Nephron (organoid): ENCODE measurements at regions not wholly inside any gene's neighbourhood (a gene's known extent, or its start where the extent isn't known, plus 50 kb on each side); places are given as distances from the start of the nearest gene placed in this dataset.
A peak's percentile ranks its signal among the peaks of the same experiment; 100 is the strongest.

Experiments used
- H3K27ac Mint-ChIP-seq, 3 experiments: 2 replicates each; pipeline ENCODE4 v1.8.0; 2020; ENCODE audit warnings: mixed read lengths in 3 of 3, mild to moderate bottlenecking in 2 of 3, moderate library complexity in 1 of 3
- H3K27me3 Mint-ChIP-seq: 2 replicates; pipeline ENCODE4 v1.8.0; 2021; ENCODE audit warnings: low read depth, mild to moderate bottlenecking, moderate library complexity, mixed read lengths
- H3K36me3 Mint-ChIP-seq: 2 replicates; pipeline ENCODE4 v1.8.0; 2020; ENCODE audit warnings: low read depth, mixed read lengths
- H3K4me1 Mint-ChIP-seq: 2 replicates; pipeline ENCODE4 v1.8.0; 2020; ENCODE audit warnings: mixed read lengths
- H3K4me3 Mint-ChIP-seq, 3 experiments: 2 replicates each; pipeline ENCODE4 v1.8.0; 2020; ENCODE audit warnings: mild to moderate bottlenecking in 3 of 3, mixed read lengths in 3 of 3, moderate library complexity in 2 of 3
- H3K9me3 Mint-ChIP-seq: 2 replicates; pipeline ENCODE4 v1.8.0; 2020; ENCODE audit warnings: mixed read lengths
- CTCF ChIP-seq, 3 experiments: fragments of 200-600 bp; sonication (generic); IDR thresholded peaks; one replicate each; pipeline ENCODE4 v1.5.0; 2021; ENCODE audit warnings: antibody characterized with exemption in 3 of 3; ENCODE audit not compliant: unreplicated experiment in 3 of 3

- no peaks in the 10 kb centered on the region for H3K9me3 Mint-ChIP-seq
- no peak overlapping the region for H3K4me3 Mint-ChIP-seq
- peaks cover 20% of the 10 kb centered on the region for H3K36me3 Mint-ChIP-seq
- H3K27me3 Mint-ChIP-seq: peaks cover 6% of the 10 kb centered on the region
- H3K27ac Mint-ChIP-seq: no peak overlapping the region
- no peak for TF ChIP-seq CTCF (IDR thresholded peaks at IDR 0.05; ENCODE audit: unreplicated experiment in 3 of 3)
- H3K4me1 Mint-ChIP-seq: peaks cover 19% of the 10 kb centered on the region
Observed at GRCh38 chr13:91126806-91127205, 220.7 kb upstream of the MIR17HG start.

- Mint-ChIP-seq H3K36me3 (peaks cover 26% of the 10 kb centered on the region), H3K4me1 (peaks cover 25% of the 10 kb centered on the region), H3K27me3 (peaks cover 6% of the 10 kb centered on the region), H3K9me3 (no peaks in the 10 kb centered on the region), H3K27ac (no peak overlapping the region), H3K4me3 (no peak overlapping the region)
- no peak for TF ChIP-seq CTCF (IDR thresholded peaks at IDR 0.05; ENCODE audit: unreplicated experiment in 3 of 3)
Observed at GRCh38 chr13:91127995-91128394, 219.5 kb upstream of the MIR17HG start.

- H3K4me1 Mint-ChIP-seq: peaks cover 44% of the 10 kb centered on the region
- peaks cover 20% of the 10 kb centered on the region for H3K36me3 Mint-ChIP-seq
- no peaks in the 10 kb centered on the region for H3K9me3 Mint-ChIP-seq
- peak overlapping the region; percentile 53 to 68 (median 65) for H3K27ac Mint-ChIP-seq
- no peak for TF ChIP-seq CTCF (IDR thresholded peaks at IDR 0.05; ENCODE audit: unreplicated experiment in 3 of 3)
- no peak overlapping the region for H3K4me3 Mint-ChIP-seq
- H3K27me3 Mint-ChIP-seq: peaks cover 6% of the 10 kb centered on the region
Observed at GRCh38 chr13:91132381-91132780, 215.1 kb upstream of the MIR17HG start.

GRCh38 chr13:91132786-91133185 lies 214.7 kb upstream of the MIR17HG start:
- H3K9me3 Mint-ChIP-seq: no peaks in the 10 kb centered on the region
- H3K27ac Mint-ChIP-seq: peak overlapping the region; percentile 53 to 68 (median 65)
- TF ChIP-seq CTCF (IDR thresholded peaks at IDR 0.05; ENCODE audit: unreplicated experiment in 3 of 3): no peak
- no peak overlapping the region for H3K4me3 Mint-ChIP-seq
- H3K36me3 Mint-ChIP-seq: peaks cover 20% of the 10 kb centered on the region
- peaks cover 47% of the 10 kb centered on the region for H3K4me1 Mint-ChIP-seq
- H3K27me3 Mint-ChIP-seq: peaks cover 6% of the 10 kb centered on the region

- Mint-ChIP-seq H3K4me1 (peaks cover 56% of the 10 kb centered on the region), H3K4me3 (no peak overlapping the region), H3K27me3 (peaks cover 6% of the 10 kb centered on the region), H3K27ac (peak overlapping the region; percentile 56 to 87 (median 86)), H3K9me3 (no peaks in the 10 kb centered on the region), H3K36me3 (peaks cover 16% of the 10 kb centered on the region)
- TF ChIP-seq CTCF (IDR thresholded peaks at IDR 0.05; ENCODE audit: unreplicated experiment in 3 of 3): peak; percentile 74 to 83 (median 78)
Observed at GRCh38 chr13:91133941-91134802, 213.3 kb upstream of the MIR17HG start.

- peaks cover 6% of the 10 kb centered on the region for H3K27me3 Mint-ChIP-seq
Observed at GRCh38 chr13:91134803-91135184, 212.7 kb upstream of the MIR17HG start.

More at GRCh38 chr13:91134803-91135184, 212.7 kb upstream of the MIR17HG start:
- H3K9me3 Mint-ChIP-seq: no peaks in the 10 kb centered on the region
- peak overlapping the region; percentile 70 to 87 (median 86) for H3K27ac Mint-ChIP-seq
- H3K4me1 Mint-ChIP-seq: peaks cover 56% of the 10 kb centered on the region
- TF ChIP-seq CTCF (IDR thresholded peaks at IDR 0.05; ENCODE audit: unreplicated experiment in 3 of 3): no peak
- H3K4me3 Mint-ChIP-seq: no peak overlapping the region
- peaks cover 16% of the 10 kb centered on the region for H3K36me3 Mint-ChIP-seq
